ENCODE measurements at regions not wholly inside any gene's neighbourhood (a gene's known extent, or its start where the extent isn't known, plus 50 kb on each side); places are given as distances from the start of the nearest gene placed in this dataset.

- no TSS peak for BruUV-seq (replicated peaks)
Measured at GRCh38 chr6:149261364-149262040, 56.0 kb upstream of the TAB2 start.

GRCh38 chr6:149263321-149263720, 54.2 kb upstream of the TAB2 start:
- ChIA-PET POLR2A (ENCODE audit: low non-redundant PET) (no interaction called here), CTCF (no interaction called here)
- H3K4me3 ChIP-seq (ENCODE audit: low read depth, low read length, poor library complexity, severe bottlenecking) = no peak overlapping the region
- no TSS peak for BruUV-seq (replicated peaks)
- peaks cover 3% of the 10 kb centered on the region for H3K27me3 ChIP-seq (replicated peaks; ENCODE audit: insufficient read depth, low read depth, low read length, poor library complexity)
- no peak overlapping the region for H3K27ac ChIP-seq (ENCODE audit: low read depth, low read length, poor library complexity, severe bottlenecking)
- TF ChIP-seq EZH2 (IDR thresholded peaks at IDR 0.05; ENCODE audit: borderline replicate concordance, low read depth, low read length, poor library complexity, severe bottlenecking) = no peak
- no peak for TF ChIP-seq CTCF (conservative IDR thresholded peaks at IDR 0.05; ENCODE audit: low read depth, low read length)
- no peaks in the 10 kb centered on the region for H3K36me3 ChIP-seq (ENCODE audit: insufficient read depth, low read length, poor library complexity, severe bottlenecking)
- DNase-seq (ENCODE audit: low spot score) = no peak
- H3K4me1 ChIP-seq (ENCODE audit: insufficient read depth, low read length, poor library complexity, severe bottlenecking) = no peaks in the 10 kb centered on the region
- intact Hi-C loops (cut with micrococcal nuclease; ENCODE audit: unreplicated experiment) = no loop called here
- no peaks in the 10 kb centered on the region for H3K9me3 ChIP-seq (ENCODE audit: low read depth, low read length, poor library complexity, severe bottlenecking)

More at GRCh38 chr6:149261364-149262040, 56.0 kb upstream of the TAB2 start:
- Histone ChIP-seq H3K4me3 (ENCODE audit: low read depth, low read length, poor library complexity, severe bottlenecking) (no peak overlapping the region), H3K4me1 (ENCODE audit: insufficient read depth, low read length, poor library complexity, severe bottlenecking) (no peaks in the 10 kb centered on the region), H3K36me3 (ENCODE audit: insufficient read depth, low read length, poor library complexity, severe bottlenecking) (no peaks in the 10 kb centered on the region), H3K9me3 (ENCODE audit: low read depth, low read length, poor library complexity, severe bottlenecking) (no peaks in the 10 kb centered on the region), H3K27me3 (replicated peaks; ENCODE audit: insufficient read depth, low read depth, low read length, poor library complexity) (peaks cover 2% of the 10 kb centered on the region), H3K27ac (ENCODE audit: low read depth, low read length, poor library complexity, severe bottlenecking) (no peak overlapping the region)
- no peak for DNase-seq (ENCODE audit: low spot score)
- intact Hi-C loops (cut with micrococcal nuclease; ENCODE audit: unreplicated experiment) = no loop called here
- CTCF ChIA-PET = no interaction called here
- POLR2A ChIA-PET (ENCODE audit: low non-redundant PET) = no interaction called here
- TF ChIP-seq CTCF (conservative IDR thresholded peaks at IDR 0.05; ENCODE audit: low read depth, low read length) (no peak), EZH2 (IDR thresholded peaks at IDR 0.05; ENCODE audit: borderline replicate concordance, low read depth, low read length, poor library complexity, severe bottlenecking) (no peak)

- no TSS peak for BruUV-seq (replicated peaks)
- Histone ChIP-seq H3K4me3 (ENCODE audit: low read depth, low read length, poor library complexity, severe bottlenecking) (no peak overlapping the region), H3K27me3 (replicated peaks; ENCODE audit: insufficient read depth, low read depth, low read length, poor library complexity) (peaks cover 3% of the 10 kb centered on the region), H3K4me1 (ENCODE audit: insufficient read depth, low read length, poor library complexity, severe bottlenecking) (no peaks in the 10 kb centered on the region), H3K27ac (ENCODE audit: low read depth, low read length, poor library complexity, severe bottlenecking) (no peak overlapping the region), H3K36me3 (ENCODE audit: insufficient read depth, low read length, poor library complexity, severe bottlenecking) (no peaks in the 10 kb centered on the region), H3K9me3 (ENCODE audit: low read depth, low read length, poor library complexity, severe bottlenecking) (no peaks in the 10 kb centered on the region)
- DNase-seq (ENCODE audit: low spot score) = no peak
- intact Hi-C loops (cut with micrococcal nuclease; ENCODE audit: unreplicated experiment) = no loop called here
- TF ChIP-seq EZH2 (IDR thresholded peaks at IDR 0.05; ENCODE audit: borderline replicate concordance, low read depth, low read length, poor library complexity, severe bottlenecking) (no peak), CTCF (conservative IDR thresholded peaks at IDR 0.05; ENCODE audit: low read depth, low read length) (no peak)
- CTCF ChIA-PET = no interaction called here
- POLR2A ChIA-PET (ENCODE audit: low non-redundant PET) = no interaction called here
Measured at GRCh38 chr6:149264629-149265028, 52.9 kb upstream of the TAB2 start.
